Central memory CD8-positive, alpha-beta T cell (primary cell): ENCODE measurements at regions not wholly inside any gene's neighbourhood (a gene's known extent, or its start where the extent isn't known, plus 50 kb on each side); places are given as distances from the start of the nearest gene placed in this dataset.

Source experiments
- ATAC-seq: fragments of 150-1000 bp; cut with Tn5 transposase; replicated peaks from 2 replicates; pipeline ENCODE4 v1.10.0; 2022; ENCODE audit warnings: mild to moderate bottlenecking, moderate FRiP score, moderate number of reproducible peaks; ENCODE audit not compliant: poor library complexity, severe bottlenecking; ENCODE audit errors: extremely low read depth
- DNase-seq, 2 donors: peaks; one replicate each; pipeline ENCODE4 v3.0.0; 2021; ENCODE audit warnings: low spot score in 2 of 2
- H3K27ac Mint-ChIP-seq: one replicate; pipeline ENCODE4 v1.8.0; 2022; ENCODE audit warnings: low read depth, mild to moderate bottlenecking, moderate library complexity, mixed read lengths
- H3K27me3 Mint-ChIP-seq: one replicate; pipeline ENCODE4 v1.8.0; 2022; ENCODE audit warnings: mixed read lengths
- H3K36me3 Mint-ChIP-seq: one replicate; pipeline ENCODE4 v1.8.0; 2022; ENCODE audit warnings: mild to moderate bottlenecking, moderate library complexity, mixed read lengths; ENCODE audit not compliant: insufficient read depth
- H3K4me1 Mint-ChIP-seq: one replicate; pipeline ENCODE4 v1.8.0; 2022; ENCODE audit warnings: mixed read lengths
- H3K4me3 Mint-ChIP-seq: one replicate; pipeline ENCODE4 v1.8.0; 2022; ENCODE audit warnings: mild to moderate bottlenecking, moderate library complexity, mixed read lengths
- H3K9me3 Mint-ChIP-seq: one replicate; pipeline ENCODE4 v1.8.0; 2022; ENCODE audit warnings: mixed read lengths

DNA sequence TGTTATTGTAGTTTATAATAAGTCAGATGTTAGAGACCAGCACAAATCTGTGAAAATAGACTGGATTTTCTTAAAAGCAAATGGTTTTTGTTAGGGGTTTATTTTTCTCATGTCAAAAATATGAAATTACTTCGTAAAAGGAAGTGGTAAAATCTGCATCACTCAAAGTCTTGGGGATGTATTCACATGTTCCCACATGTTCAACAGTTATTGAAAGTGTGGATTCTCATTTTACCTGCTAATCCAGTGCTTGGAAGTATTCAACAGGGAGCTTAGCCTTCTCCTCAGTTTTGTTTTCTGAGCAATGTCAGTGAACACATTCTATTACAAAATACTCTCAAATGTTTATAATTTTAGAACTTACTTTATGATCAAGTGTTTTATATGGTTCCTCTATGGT is 352.0 kb downstream of the SOX2 start:
- H3K4me1 Mint-ChIP-seq = no peaks in the 10 kb centered on the region
- no peaks in the 10 kb centered on the region for H3K36me3 Mint-ChIP-seq
- H3K27me3 Mint-ChIP-seq = no peaks in the 10 kb centered on the region
- H3K9me3 Mint-ChIP-seq = no peaks in the 10 kb centered on the region
- no peak overlapping the region for H3K27ac Mint-ChIP-seq
- no peak for ATAC-seq
- DNase-seq = no peak
- no peak overlapping the region for H3K4me3 Mint-ChIP-seq

DNA sequence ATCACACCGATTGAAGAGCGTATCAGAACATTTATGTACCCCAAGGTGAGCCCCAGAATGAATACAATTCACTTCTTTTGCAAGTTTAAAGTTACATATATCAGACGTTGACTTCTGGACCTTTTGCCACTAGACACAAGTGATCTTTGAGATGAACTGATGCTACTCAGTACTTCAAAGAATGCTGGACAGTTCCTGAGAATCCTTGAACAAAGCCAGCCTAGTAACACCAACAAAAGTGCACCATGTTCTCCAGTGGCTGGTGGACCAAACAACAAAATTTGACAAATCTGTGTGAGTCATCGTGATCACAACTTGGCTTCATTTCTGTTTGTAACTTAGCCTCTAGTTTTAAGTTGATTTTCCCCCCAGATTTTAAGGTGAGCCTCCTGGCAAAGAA is 355.7 kb downstream of the SOX2 start:
- DNase-seq (no peak), ATAC-seq (no peak)
- H3K4me1 Mint-ChIP-seq = no peaks in the 10 kb centered on the region
- H3K4me3 Mint-ChIP-seq = no peak overlapping the region
- peaks cover 5% of the 10 kb centered on the region for H3K9me3 Mint-ChIP-seq
- no peak overlapping the region for H3K27ac Mint-ChIP-seq
- no peaks in the 10 kb centered on the region for H3K27me3 Mint-ChIP-seq
- H3K36me3 Mint-ChIP-seq = no peaks in the 10 kb centered on the region

DNA sequence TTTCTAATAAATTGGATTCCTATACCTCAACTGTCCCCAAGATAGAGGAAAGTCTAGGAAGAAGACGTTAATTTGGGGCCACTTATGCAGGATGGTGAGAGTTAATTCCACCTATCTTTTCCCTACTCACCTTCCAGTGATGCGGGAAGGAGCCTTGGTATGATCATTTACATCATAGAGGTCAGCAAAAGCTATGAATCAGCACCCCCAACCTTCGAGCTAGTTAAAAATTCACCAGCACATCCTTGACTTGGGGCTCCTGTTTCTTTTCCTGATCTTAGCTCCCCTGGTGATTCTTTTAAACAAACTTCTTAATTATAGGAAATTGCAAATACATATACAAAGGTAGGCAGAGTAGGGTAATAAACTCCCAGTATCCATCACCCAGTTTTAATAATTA is 366.6 kb downstream of the SOX2 start:
- Mint-ChIP-seq H3K27ac (no peak overlapping the region), H3K9me3 (peaks cover 13% of the 10 kb centered on the region), H3K4me3 (no peak overlapping the region), H3K36me3 (no peaks in the 10 kb centered on the region), H3K27me3 (no peaks in the 10 kb centered on the region), H3K4me1 (no peaks in the 10 kb centered on the region)
- DNase-seq (no peak), ATAC-seq (no peak)

DNA sequence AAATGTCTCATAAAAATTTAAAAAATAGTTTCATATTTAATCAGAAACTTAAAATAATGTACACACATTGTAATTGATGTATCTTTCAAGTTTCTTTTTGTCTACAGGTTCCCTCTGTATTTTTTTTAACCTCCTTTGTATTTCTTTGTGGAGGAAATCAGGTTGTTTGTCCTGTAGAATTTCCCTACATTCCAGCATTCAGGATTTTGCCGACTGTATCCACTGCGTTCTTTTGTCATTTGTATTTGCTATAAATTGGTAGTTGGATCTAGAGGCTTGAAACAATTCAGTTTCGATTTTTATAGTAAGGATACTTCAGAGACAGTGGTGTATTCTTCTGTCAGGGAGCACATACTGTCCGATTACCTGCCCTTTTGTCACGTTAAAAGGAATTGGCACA is 367.2 kb downstream of the SOX2 start:
- Mint-ChIP-seq H3K36me3 (no peaks in the 10 kb centered on the region), H3K4me3 (no peak overlapping the region), H3K27me3 (no peaks in the 10 kb centered on the region), H3K4me1 (no peaks in the 10 kb centered on the region), H3K9me3 (peaks cover 12% of the 10 kb centered on the region), H3K27ac (no peak overlapping the region)
- ATAC-seq = no peak
- DNase-seq = no peak

DNA sequence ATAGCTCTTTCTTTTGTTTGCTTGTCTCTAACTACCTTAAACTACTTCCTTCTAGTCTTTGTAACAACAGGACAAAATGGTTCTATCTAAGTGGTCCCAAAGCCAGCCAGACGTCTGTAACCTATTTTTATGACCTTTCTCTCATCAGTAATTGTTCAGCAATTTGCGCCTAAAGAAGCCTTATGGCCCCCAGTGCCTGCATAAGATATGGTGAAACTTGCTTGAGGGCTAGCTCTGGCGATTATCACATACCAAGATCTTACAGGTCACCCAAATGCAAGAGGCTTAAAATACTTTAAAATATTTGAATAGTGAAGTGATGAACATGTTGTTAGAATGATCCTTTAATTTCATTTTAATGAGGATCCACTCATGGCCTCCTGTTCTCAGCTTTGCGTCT is 369.4 kb downstream of the SOX2 start:
- DNase-seq = no peak
- no peaks in the 10 kb centered on the region for H3K27me3 Mint-ChIP-seq

DNA sequence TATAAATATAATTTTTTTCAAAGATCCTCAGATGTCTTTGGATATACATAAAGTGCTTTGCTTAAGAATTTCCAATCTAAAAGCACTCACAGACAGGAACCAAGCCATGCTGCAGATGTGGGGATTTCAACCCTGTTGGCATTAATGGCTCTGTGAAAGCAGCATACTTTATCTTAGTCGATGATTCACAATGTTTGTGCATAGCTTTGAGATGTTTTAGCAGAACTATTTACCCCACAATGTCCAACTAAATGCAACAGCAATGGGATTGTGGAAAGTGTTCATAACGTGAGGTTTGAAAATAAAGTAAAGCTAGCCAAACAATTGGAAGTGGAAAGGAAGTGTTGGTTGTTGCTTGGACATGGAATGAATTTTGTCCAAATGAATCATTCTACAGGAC is 371.4 kb downstream of the SOX2 start:
- DNase-seq (no peak), ATAC-seq (no peak)
- Mint-ChIP-seq H3K36me3 (no peaks in the 10 kb centered on the region), H3K9me3 (no peaks in the 10 kb centered on the region), H3K4me1 (no peaks in the 10 kb centered on the region), H3K27me3 (no peaks in the 10 kb centered on the region), H3K27ac (no peak overlapping the region), H3K4me3 (no peak overlapping the region)

More for the DNA sequence above, 369.4 kb downstream of the SOX2 start:
- no peaks in the 10 kb centered on the region for H3K4me1 Mint-ChIP-seq
- no peaks in the 10 kb centered on the region for H3K36me3 Mint-ChIP-seq
- H3K27ac Mint-ChIP-seq = no peak overlapping the region
- H3K9me3 Mint-ChIP-seq = no peaks in the 10 kb centered on the region
- no peak for ATAC-seq
- H3K4me3 Mint-ChIP-seq = no peak overlapping the region

DNA sequence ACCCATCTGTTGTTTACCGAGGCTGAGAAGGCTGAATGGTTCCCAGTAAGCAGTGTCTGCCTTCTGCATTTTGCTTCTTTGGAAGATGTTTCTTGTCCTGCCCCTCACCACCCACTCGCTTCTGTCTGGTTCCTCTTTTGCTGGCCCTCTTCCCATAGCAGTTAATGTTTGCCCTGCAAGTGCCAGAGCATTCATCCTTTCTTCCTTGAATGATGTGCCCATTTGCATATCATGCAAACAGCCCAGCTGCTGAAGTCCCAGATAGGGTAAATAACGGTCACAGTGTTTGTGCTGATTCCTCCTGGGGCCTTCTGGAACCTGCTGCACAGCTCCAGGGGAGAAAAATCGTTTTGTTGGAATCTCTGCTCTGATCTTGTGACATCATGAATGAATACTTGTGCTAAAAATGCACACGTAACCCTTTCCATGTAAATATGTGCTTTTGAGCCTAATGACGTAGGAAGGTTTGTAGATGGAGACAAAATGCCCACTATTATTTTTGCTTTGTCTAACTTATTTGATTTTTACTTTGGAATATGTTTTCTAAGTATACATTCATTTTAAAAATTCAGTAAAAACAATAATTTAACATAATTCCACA is 381.0 kb downstream of the SOX2 start:
- Mint-ChIP-seq H3K36me3 (no peaks in the 10 kb centered on the region), H3K27me3 (no peaks in the 10 kb centered on the region), H3K9me3 (peaks cover 10% of the 10 kb centered on the region), H3K27ac (no peak overlapping the region), H3K4me3 (no peak overlapping the region), H3K4me1 (no peaks in the 10 kb centered on the region)
- ATAC-seq (no peak), DNase-seq (no peak)

DNA sequence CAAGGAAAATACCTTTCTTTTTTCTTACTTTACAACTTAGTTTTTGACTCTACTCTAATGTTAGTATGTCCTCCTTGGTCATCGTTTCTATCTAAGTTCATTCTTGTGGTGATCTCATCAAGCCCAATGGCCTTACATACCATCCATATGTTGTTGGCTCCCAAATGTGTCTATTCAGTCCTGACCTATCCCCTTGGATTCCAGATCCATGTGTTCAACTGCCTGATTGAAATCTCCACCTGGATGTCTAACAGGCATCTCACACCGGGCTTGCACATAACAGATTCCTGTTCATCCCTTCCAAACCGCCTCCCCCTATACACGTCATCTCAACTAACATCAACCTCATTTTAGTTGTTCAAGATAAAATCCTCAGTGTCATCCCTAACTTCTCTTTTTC is 382.6 kb downstream of the SOX2 start:
- ATAC-seq = no peak

DNA sequence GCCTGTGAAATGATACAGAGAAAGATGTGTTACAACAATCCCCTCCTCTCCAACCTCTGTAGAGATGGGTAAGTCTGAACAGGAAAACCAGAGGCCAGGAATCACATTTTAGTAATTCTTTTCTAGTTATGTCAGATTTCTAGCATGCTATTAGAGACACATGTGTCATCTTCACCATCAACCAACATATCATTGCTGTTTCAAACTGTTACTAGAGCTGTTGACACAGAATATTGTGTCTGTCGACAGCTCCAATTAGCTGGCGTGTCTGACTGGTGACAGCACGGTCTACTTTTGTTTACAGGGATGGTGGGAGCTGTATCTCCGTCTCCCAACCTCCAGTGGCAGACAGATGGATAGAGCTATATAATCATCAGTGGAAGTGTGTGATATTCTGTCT is 393.2 kb downstream of the SOX2 start:
- Mint-ChIP-seq H3K9me3 (peaks cover 26% of the 10 kb centered on the region), H3K27ac (no peak overlapping the region), H3K36me3 (no peaks in the 10 kb centered on the region), H3K27me3 (no peaks in the 10 kb centered on the region), H3K4me1 (no peaks in the 10 kb centered on the region), H3K4me3 (no peak overlapping the region)
- ATAC-seq = no peak
- DNase-seq = no peak

More for the DNA sequence above, 382.6 kb downstream of the SOX2 start:
- H3K4me3 Mint-ChIP-seq = no peak overlapping the region
- no peaks in the 10 kb centered on the region for H3K4me1 Mint-ChIP-seq
- no peak for DNase-seq
- H3K9me3 Mint-ChIP-seq = peaks cover 10% of the 10 kb centered on the region
- no peaks in the 10 kb centered on the region for H3K27me3 Mint-ChIP-seq
- no peak overlapping the region for H3K27ac Mint-ChIP-seq
- H3K36me3 Mint-ChIP-seq = no peaks in the 10 kb centered on the region

DNA sequence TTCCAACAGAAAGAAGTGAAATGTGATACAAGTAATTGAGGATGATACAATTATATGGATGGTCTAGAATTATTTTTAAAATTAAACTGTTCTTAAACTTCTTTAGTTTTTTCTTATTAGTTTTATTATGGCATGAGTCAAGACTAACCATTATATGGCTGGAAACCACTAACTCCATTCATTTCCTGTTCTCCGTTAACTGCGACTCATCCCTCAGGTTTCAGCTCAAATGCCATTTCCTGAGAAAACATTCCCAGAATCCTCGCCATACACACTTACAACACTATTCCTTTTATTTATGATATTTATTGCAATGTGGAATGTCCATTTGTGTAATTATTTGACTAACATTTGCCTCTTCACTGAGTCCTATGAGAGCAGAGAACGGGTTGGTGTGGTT is 394.1 kb downstream of the SOX2 start:
- H3K27me3 Mint-ChIP-seq = no peaks in the 10 kb centered on the region
- no peak overlapping the region for H3K27ac Mint-ChIP-seq
- peaks cover 28% of the 10 kb centered on the region for H3K9me3 Mint-ChIP-seq
- H3K4me3 Mint-ChIP-seq = no peak overlapping the region
- H3K36me3 Mint-ChIP-seq = no peaks in the 10 kb centered on the region
- H3K4me1 Mint-ChIP-seq = no peaks in the 10 kb centered on the region
- ATAC-seq (no peak), DNase-seq (no peak)

DNA sequence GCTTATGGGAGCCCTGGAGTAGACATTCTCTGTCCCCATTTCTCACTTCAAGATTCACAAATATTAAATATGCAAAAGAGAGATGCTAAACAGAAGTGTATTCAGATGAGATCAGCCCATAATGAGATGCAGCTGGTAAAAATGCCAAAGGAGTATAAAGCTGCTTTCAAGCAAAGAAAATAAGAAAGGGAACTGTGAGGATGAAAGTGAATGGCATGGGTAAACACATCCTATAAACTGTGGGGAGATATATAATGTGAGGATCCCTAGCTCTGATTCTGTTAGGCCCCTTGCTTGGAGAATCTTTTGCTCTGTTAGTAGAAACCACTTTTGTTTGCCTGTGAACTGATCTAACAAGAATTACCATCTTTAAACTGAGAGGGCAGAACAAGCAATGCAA is 396.6 kb downstream of the SOX2 start:
- H3K27me3 Mint-ChIP-seq = no peaks in the 10 kb centered on the region
- no peak overlapping the region for H3K27ac Mint-ChIP-seq
- ATAC-seq (no peak), DNase-seq (no peak)
- no peak overlapping the region for H3K4me3 Mint-ChIP-seq
- H3K9me3 Mint-ChIP-seq = peaks cover 24% of the 10 kb centered on the region
- no peaks in the 10 kb centered on the region for H3K36me3 Mint-ChIP-seq
- no peaks in the 10 kb centered on the region for H3K4me1 Mint-ChIP-seq

DNA sequence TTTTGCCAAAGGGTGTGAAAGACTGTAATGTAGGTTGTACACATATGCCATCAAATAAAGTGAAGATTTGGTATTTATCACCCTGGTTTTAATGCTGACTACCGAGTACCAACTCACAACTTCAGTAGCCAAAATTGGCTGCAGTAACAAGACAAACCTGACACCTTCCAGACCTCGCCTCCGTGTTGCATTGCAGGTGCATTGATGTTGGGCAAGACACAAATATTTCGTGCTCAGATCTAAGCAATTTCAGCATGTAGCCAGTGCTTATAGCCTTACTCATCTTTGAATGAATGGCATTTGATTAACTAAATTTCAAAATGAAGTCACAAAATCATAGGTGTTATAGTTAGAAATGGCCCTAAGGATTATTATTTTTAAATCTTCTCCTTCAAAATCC is 400.2 kb downstream of the SOX2 start:
- DNase-seq = no peak
- Mint-ChIP-seq H3K4me1 (no peaks in the 10 kb centered on the region), H3K27me3 (no peaks in the 10 kb centered on the region), H3K27ac (no peak overlapping the region), H3K36me3 (no peaks in the 10 kb centered on the region), H3K4me3 (no peak overlapping the region), H3K9me3 (peaks cover 24% of the 10 kb centered on the region)
- no peak for ATAC-seq

DNA sequence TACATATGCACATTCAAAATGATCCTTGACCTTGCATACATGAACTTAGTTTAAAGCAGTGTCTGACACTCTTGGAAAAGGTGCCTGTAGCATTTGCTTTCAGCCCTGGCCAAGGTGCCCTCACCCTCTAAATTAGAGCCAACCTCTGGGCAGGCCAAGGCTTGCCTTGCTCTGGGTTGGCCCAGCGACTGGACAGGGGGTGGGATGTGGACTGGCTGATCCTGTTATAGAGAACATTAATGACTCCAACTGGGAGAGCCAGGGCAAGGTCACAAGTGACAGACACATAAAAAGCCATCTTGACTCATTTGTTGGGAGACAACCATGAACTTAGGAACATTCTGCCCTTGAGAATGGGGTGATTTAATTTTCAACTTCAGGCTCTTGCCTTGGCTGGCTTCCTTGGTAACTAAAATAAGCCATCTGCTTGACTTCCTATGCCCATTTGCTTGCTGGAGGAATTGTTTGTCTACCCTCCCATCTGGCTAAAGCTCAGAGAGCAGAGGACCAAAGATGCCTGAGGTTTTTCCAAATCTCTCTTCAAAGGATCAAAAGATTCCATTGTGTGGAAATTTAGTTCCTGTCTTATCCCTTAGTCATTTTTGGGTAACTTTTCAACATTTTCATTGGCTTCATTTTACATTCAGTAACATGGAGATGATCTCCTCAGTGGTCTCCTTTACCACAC is 403.7 kb downstream of the SOX2 start:
- Mint-ChIP-seq H3K4me1 (no peaks in the 10 kb centered on the region), H3K36me3 (no peaks in the 10 kb centered on the region), H3K27ac (no peak overlapping the region), H3K9me3 (peaks cover 10% of the 10 kb centered on the region), H3K4me3 (no peak overlapping the region), H3K27me3 (no peaks in the 10 kb centered on the region)
- no peak for DNase-seq
- no peak for ATAC-seq
